ENCODE measurements at regions not wholly inside any gene's neighbourhood (a gene's known extent, or its start where the extent isn't known, plus 50 kb on each side); places are given as distances from the start of the nearest gene placed in this dataset.

DNA sequence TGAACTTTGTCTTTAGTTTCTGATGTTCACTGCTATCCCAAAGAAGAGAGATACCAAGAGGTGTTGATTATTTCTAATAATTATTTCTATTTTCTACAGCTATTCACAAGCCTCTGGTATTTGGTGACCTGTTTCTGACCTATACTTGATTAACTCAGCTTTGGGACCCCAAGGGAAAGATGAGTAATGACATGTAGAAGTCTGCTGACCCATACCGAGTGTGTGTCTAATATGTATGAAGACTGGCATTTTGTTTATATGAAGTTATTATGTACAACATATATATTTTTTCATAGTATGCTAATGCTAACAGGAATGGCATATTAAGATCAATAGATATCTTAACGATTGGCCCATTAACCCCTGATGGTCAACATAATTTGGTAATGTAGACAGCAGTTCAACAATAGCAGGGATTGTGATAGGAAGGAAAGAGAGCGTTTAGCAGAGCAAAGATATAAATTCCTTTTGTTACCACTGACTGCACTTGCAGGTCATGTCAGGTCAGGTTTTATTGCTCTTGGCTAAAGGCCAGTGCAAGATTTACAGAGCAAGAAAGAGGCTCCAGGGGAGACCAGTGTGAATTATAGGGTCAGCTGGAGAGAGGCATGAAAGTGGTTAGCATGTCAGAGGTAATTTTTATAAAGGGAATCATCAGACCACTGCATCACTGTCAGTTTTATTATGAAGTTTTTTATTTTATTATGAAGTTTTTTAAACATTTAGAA lies 94.7 kb upstream of the DIPK2B start:
- H3K27me3 ChIP-seq (ENCODE audit: insufficient read depth, low read length): no peaks in the 10 kb centered on the region
- H3K9ac ChIP-seq (ENCODE audit: low read depth, low read length): no peak overlapping the region
- no peaks in the 10 kb centered on the region for H3K4me1 ChIP-seq (ENCODE audit: insufficient read depth, low read length)
- no peaks in the 10 kb centered on the region for H3K36me3 ChIP-seq (ENCODE audit: insufficient read depth, low read depth, low read length)
- no peaks in the 10 kb centered on the region for H3K9me3 ChIP-seq (ENCODE audit: insufficient read depth, low read depth, low read length)
- H3K4me3 ChIP-seq (ENCODE audit: low read length): no peak overlapping the region
- H3K27ac ChIP-seq (ENCODE audit: low read length): no peak overlapping the region

DNA sequence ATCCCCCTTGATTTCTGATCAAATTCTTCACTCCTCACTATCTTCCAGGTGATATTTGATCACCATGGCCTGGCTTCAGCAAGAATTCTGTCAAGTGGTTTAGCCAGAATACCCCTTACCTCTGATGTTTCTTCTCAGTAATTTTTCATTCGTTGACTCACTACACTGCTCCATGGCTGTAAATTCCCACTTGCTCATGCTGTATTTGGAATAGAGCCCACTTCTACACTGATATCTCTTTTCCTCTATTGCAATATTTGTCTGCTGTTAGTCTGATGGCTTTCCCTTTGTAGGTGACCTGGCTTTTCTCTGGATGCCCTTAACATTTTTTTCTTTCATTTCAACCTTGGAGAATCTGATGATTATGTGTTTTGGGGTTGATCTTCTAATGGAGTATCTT lies 73.9 kb upstream of the DIPK2B start:
- Histone ChIP-seq H3K27me3 (ENCODE audit: insufficient read depth, low read length) (no peaks in the 10 kb centered on the region), H3K9ac (ENCODE audit: low read depth, low read length) (no peak overlapping the region), H3K27ac (ENCODE audit: low read length) (no peak overlapping the region), H3K4me1 (ENCODE audit: insufficient read depth, low read length) (no peaks in the 10 kb centered on the region), H3K9me3 (ENCODE audit: insufficient read depth, low read depth, low read length) (no peaks in the 10 kb centered on the region), H3K4me3 (ENCODE audit: low read length) (no peak overlapping the region), H3K36me3 (ENCODE audit: insufficient read depth, low read depth, low read length) (no peaks in the 10 kb centered on the region)

DNA sequence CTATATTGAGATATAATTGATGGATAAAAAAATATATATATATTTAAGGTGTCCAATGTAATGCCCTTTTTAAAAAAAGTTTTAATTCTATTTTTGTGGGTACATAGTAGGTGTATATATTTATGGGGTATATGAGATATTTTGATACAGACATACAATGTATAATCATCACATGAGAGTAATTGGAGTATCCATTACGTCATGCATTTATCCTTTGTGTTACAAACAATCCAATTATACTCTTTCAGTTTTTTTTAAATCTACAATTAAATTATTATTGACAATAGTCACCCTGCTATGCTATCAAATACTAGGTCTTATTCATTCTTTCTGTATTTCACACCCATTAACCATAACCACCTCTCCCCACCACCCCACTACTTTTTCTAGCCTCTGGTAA lies 66.3 kb upstream of the DIPK2B start:
- no peak overlapping the region for H3K27ac ChIP-seq (ENCODE audit: low read length)
- no peaks in the 10 kb centered on the region for H3K36me3 ChIP-seq (ENCODE audit: insufficient read depth, low read depth, low read length)
- H3K27me3 ChIP-seq (ENCODE audit: insufficient read depth, low read length): no peaks in the 10 kb centered on the region
- H3K4me1 ChIP-seq (ENCODE audit: insufficient read depth, low read length): no peaks in the 10 kb centered on the region
- no peak overlapping the region for H3K9ac ChIP-seq (ENCODE audit: low read depth, low read length)
- H3K4me3 ChIP-seq (ENCODE audit: low read length): no peak overlapping the region
- H3K9me3 ChIP-seq (ENCODE audit: insufficient read depth, low read depth, low read length): no peaks in the 10 kb centered on the region

DNA sequence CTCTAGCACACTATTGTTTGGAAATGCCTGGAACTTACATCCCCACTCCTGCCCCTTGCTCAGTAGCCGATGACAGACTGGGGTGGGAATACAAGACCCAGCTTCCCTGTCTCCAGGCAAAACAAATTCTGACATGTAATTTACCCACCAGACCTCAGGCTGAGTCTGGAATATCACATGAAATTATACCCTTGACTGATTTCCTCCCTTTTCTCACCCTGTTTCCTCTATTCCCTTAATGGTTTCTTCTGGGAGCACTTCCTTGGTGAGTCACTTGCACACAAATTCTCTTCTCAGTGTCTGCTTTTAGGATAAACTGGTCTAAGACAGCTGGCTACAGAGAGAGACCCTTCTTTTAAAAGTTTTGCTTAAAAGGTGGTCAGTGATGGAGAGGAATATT lies 65.8 kb upstream of the DIPK2B start:
- Histone ChIP-seq H3K36me3 (ENCODE audit: insufficient read depth, low read depth, low read length) (no peaks in the 10 kb centered on the region), H3K9me3 (ENCODE audit: insufficient read depth, low read depth, low read length) (no peaks in the 10 kb centered on the region), H3K4me1 (ENCODE audit: insufficient read depth, low read length) (no peaks in the 10 kb centered on the region), H3K9ac (ENCODE audit: low read depth, low read length) (no peak overlapping the region), H3K27me3 (ENCODE audit: insufficient read depth, low read length) (no peaks in the 10 kb centered on the region), H3K27ac (ENCODE audit: low read length) (no peak overlapping the region), H3K4me3 (ENCODE audit: low read length) (no peak overlapping the region)

- Histone ChIP-seq H3K27ac (ENCODE audit: low read length) (no peak overlapping the region), H3K4me3 (ENCODE audit: low read length) (no peak overlapping the region), H3K4me1 (ENCODE audit: insufficient read depth, low read length) (no peaks in the 10 kb centered on the region), H3K36me3 (ENCODE audit: insufficient read depth, low read depth, low read length) (no peaks in the 10 kb centered on the region), H3K9me3 (ENCODE audit: insufficient read depth, low read depth, low read length) (no peaks in the 10 kb centered on the region), H3K27me3 (ENCODE audit: insufficient read depth, low read length) (no peaks in the 10 kb centered on the region), H3K9ac (ENCODE audit: low read depth, low read length) (no peak overlapping the region)
Measured at GRCh38 chrX:45264865-45265264, 64.2 kb upstream of the DIPK2B start.

DNA sequence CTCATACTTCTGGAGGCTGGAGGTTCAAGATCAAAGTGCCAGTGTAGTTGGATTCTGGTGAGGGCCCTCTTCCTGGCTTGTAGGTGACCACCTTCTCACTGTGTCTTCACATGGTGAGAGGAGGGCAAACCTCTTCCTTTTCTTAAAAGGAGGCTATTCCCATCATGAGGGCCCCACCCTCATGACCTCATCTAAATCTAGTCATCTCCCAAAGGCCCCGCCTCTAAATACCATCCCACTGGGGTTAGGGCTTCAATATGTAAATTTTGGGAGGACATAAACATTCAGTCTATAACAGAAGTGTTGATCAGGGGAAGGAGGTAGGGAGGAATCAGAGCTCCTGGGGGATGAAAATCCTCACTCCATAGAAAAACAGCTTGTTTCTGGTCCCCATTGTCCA lies 60.8 kb upstream of the DIPK2B start:
- Histone ChIP-seq H3K36me3 (ENCODE audit: insufficient read depth, low read depth, low read length) (no peaks in the 10 kb centered on the region), H3K9me3 (ENCODE audit: insufficient read depth, low read depth, low read length) (no peaks in the 10 kb centered on the region), H3K9ac (ENCODE audit: low read depth, low read length) (no peak overlapping the region), H3K4me1 (ENCODE audit: insufficient read depth, low read length) (no peaks in the 10 kb centered on the region), H3K27ac (ENCODE audit: low read length) (no peak overlapping the region), H3K27me3 (ENCODE audit: insufficient read depth, low read length) (no peaks in the 10 kb centered on the region), H3K4me3 (ENCODE audit: low read length) (no peak overlapping the region)

GRCh38 chrX:45261005-45261404 lies 60.3 kb upstream of the DIPK2B start:
- no peaks in the 10 kb centered on the region for H3K9me3 ChIP-seq (ENCODE audit: insufficient read depth, low read depth, low read length)
- no peaks in the 10 kb centered on the region for H3K36me3 ChIP-seq (ENCODE audit: insufficient read depth, low read depth, low read length)
- H3K27me3 ChIP-seq (ENCODE audit: insufficient read depth, low read length): no peaks in the 10 kb centered on the region
- H3K9ac ChIP-seq (ENCODE audit: low read depth, low read length): no peak overlapping the region
- no peaks in the 10 kb centered on the region for H3K4me1 ChIP-seq (ENCODE audit: insufficient read depth, low read length)
- H3K27ac ChIP-seq (ENCODE audit: low read length): no peak overlapping the region
- no peak overlapping the region for H3K4me3 ChIP-seq (ENCODE audit: low read length)

GRCh38 chrX:45258731-45259402 lies 58.2 kb upstream of the DIPK2B start:
- no peaks in the 10 kb centered on the region for H3K4me1 ChIP-seq (ENCODE audit: insufficient read depth, low read length)

More at GRCh38 chrX:45258731-45259402, 58.2 kb upstream of the DIPK2B start:
- H3K36me3 ChIP-seq (ENCODE audit: insufficient read depth, low read depth, low read length): no peaks in the 10 kb centered on the region
- H3K9me3 ChIP-seq (ENCODE audit: insufficient read depth, low read depth, low read length): no peaks in the 10 kb centered on the region
- H3K27ac ChIP-seq (ENCODE audit: low read length): no peak overlapping the region
- H3K9ac ChIP-seq (ENCODE audit: low read depth, low read length): no peak overlapping the region
- H3K27me3 ChIP-seq (ENCODE audit: insufficient read depth, low read length): no peaks in the 10 kb centered on the region
- H3K4me3 ChIP-seq (ENCODE audit: low read length): no peak overlapping the region
